ENCODE measurements at regions not wholly inside any gene's neighbourhood (a gene's known extent, or its start where the extent isn't known, plus 50 kb on each side); places are given as distances from the start of the nearest gene placed in this dataset.
"Not testable (repeated sequence)": the region's sequence is repeated elsewhere in the genome, so short reads cannot be mapped to it uniquely, and the experiment has no call there.

DNA sequence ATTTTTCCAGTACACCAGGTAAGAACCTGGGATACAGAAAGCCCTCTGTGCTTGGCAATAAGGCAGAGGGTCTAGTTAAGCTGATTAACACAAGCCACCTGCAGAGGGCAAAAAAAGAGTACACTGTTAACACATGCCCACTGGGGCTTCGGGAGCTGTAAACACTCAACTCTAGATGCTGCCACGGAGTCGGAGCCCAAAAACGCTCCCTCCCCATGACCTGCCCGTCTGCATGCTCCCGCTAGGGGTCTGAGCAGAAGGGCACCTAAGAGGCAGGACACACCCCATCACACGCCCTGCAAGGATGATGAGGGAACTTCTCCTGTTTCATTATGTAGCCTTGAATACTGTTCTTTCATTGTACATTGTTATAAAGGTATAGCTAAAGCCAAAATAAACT, 715.6 kb upstream of the AADAT start:
- H3K4me3 ChIP-seq (ENCODE audit: low read depth, low read length), result no peak overlapping the region
- no peak for DNase-seq (ENCODE audit: low read depth)
- no peak for TF ChIP-seq CTCF (IDR thresholded peaks at IDR 0.05; ENCODE audit: control insufficient read depth, extremely low read depth, insufficient read depth)

DNA sequence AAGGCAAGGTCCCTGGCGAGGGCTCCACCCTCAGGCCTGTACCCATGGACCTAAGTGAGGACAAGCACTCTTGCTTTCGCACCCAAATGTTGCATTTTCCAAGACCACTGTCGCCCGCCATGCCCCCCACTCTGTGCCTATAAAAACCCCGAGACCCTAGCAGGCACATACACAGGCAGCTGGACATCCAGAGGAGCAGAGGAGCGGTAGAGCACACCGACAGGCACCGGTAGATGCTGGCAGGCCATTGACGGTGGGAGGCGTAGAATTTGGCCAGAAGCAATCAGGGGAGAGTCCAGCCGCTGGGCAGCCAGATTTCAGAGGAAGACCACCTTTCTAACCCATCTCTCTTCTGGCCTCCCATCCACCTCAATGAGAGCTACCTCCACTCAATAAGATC, 715.2 kb upstream of the AADAT start:
- DNase-seq (ENCODE audit: low read depth), result no peak
- no peak overlapping the region for H3K4me3 ChIP-seq (ENCODE audit: low read depth, low read length)
- TF ChIP-seq CTCF (IDR thresholded peaks at IDR 0.05; ENCODE audit: control insufficient read depth, extremely low read depth, insufficient read depth), result no peak

- no peak for TF ChIP-seq CTCF (IDR thresholded peaks at IDR 0.05; ENCODE audit: control insufficient read depth, extremely low read depth, insufficient read depth)
- no peak for DNase-seq (ENCODE audit: low read depth)
- H3K4me3 ChIP-seq (ENCODE audit: low read depth, low read length), result no peak overlapping the region
Observed at GRCh38 chr4:170803492-170803891, 713.7 kb upstream of the AADAT start.

GRCh38 chr4:170801771-170802170, 712.0 kb upstream of the AADAT start:
- no peak for DNase-seq (ENCODE audit: low read depth)
- TF ChIP-seq CTCF (IDR thresholded peaks at IDR 0.05; ENCODE audit: control insufficient read depth, extremely low read depth, insufficient read depth), result no peak
- H3K4me3 ChIP-seq (ENCODE audit: low read depth, low read length), result no peak overlapping the region

- TF ChIP-seq CTCF (IDR thresholded peaks at IDR 0.05; ENCODE audit: control insufficient read depth, extremely low read depth, insufficient read depth), result no peak
- DNase-seq (ENCODE audit: low read depth), result no peak
- no peak overlapping the region for H3K4me3 ChIP-seq (ENCODE audit: low read depth, low read length)
Observed at GRCh38 chr4:170794525-170794924, 704.8 kb upstream of the AADAT start.

GRCh38 chr4:170788540-170789051, 698.8 kb upstream of the AADAT start:
- DNase-seq (ENCODE audit: low read depth); H3K4me3 ChIP-seq (ENCODE audit: low read depth, low read length): not testable (repeated sequence)

DNA sequence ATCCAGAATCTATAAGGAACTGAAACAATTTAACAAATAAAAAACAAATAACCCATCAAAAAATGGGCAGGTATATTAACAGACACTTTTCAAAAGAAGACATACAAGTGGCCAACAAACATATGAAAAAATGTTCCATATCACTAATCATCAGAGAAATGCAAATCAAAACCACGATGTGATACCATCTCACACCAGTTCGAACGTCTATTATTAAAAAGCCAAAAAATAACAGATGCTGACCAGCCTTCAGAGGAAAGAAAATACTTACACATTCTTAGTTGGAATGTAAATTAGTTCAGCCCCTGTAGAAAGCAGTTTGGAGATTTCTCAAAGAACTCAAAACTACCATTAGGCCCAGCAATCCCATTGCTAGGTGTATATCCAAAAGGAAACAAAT, 687.9 kb upstream of the AADAT start:
- no peak for DNase-seq (ENCODE audit: low read depth)
- H3K4me3 ChIP-seq (ENCODE audit: low read depth, low read length), result no peak overlapping the region
- TF ChIP-seq CTCF (IDR thresholded peaks at IDR 0.05; ENCODE audit: control insufficient read depth, extremely low read depth, insufficient read depth), result no peak

All from LNCaP clone FGC (cell line).